ENCODE measurements at regions not wholly inside any gene's neighbourhood (a gene's known extent, or its start where the extent isn't known, plus 50 kb on each side); places are given as distances from the start of the nearest gene placed in this dataset.
A peak's percentile ranks its signal among the peaks of the same experiment; 100 is the strongest.

GRCh38 chr6:120077489-120077888, 727.9 kb upstream of the MAN1A1 start:
- TF ChIP-seq CTCF (IDR thresholded peaks at IDR 0.05; ENCODE audit: poor library complexity, severe bottlenecking) (no peak), MXI1 (conservative IDR thresholded peaks at IDR 0.05; ENCODE audit: poor library complexity, severe bottlenecking) (no peak), REST (IDR thresholded peaks at IDR 0.05; ENCODE audit: borderline replicate concordance) (no peak), EP300 (conservative IDR thresholded peaks at IDR 0.05; ENCODE audit: poor library complexity, severe bottlenecking) (no peak), POLR2AphosphoS5 (IDR thresholded peaks at IDR 0.05) (no peak), RAD21 (conservative IDR thresholded peaks at IDR 0.05) (peak; percentile 9), TAF1 (IDR thresholded peaks at IDR 0.05; ENCODE audit: low read depth) (no peak), EZH2 (IDR thresholded peaks at IDR 0.05; ENCODE audit: borderline replicate concordance, insufficient read depth, low read length, poor library complexity, severe bottlenecking) (no peak), SMC3 (conservative IDR thresholded peaks at IDR 0.05; ENCODE audit: poor library complexity) (no peak)

All from neural cell (in vitro differentiated cells).